Uterus (tissue), 3 donors: ENCODE measurements at regions not wholly inside any gene's neighbourhood (a gene's known extent, or its start where the extent isn't known, plus 50 kb on each side); places are given as distances from the start of the nearest gene placed in this dataset.

Experiments used
- DNase-seq, 2 donors: peaks; one replicate each; pipeline ENCODE4 v3.0.0-alpha.2; 2019 to 2020
- H3K27ac ChIP-seq, 2 donors: fragments of 200-600 bp; sonication (generic); 1 replicate in 1 of 2; 2 replicates in 1 of 2; pipeline ENCODE4 v1.5.1; 2016 to 2018
- H3K27me3 ChIP-seq, 2 donors: fragments of 200-600 bp; sonication (generic); one replicate each; pipeline ENCODE4 v1.5.1; 2018 to 2019; ENCODE audit warnings: control low read depth in 1 of 2
- H3K36me3 ChIP-seq, 2 donors: fragments of 200-600 bp; sonication (generic); one replicate each; pipeline ENCODE4 v1.5.1; 2019; ENCODE audit warnings: control low read depth in 1 of 2
- H3K4me1 ChIP-seq, 2 donors: fragments of 200-600 bp; sonication (generic); one replicate each; pipeline ENCODE4 v1.5.1; 2018 to 2019; ENCODE audit warnings: control low read depth in 1 of 2
- H3K4me3 ChIP-seq, 2 donors: fragments of 200-600 bp; sonication (generic); 1 replicate in 1 of 2; 2 replicates in 1 of 2; pipeline ENCODE4 v1.5.1; 2018 to 2019; ENCODE audit warnings: mild to moderate bottlenecking in 1 of 2
- H3K9me3 ChIP-seq, 2 donors: fragments of 200-600 bp; sonication (generic); one replicate each; pipeline ENCODE4 v1.5.1; 2019; ENCODE audit warnings: control low read depth in 1 of 2
- POLR2A ChIP-seq, 2 donors: fragments of 450-650 bp; IDR thresholded peaks; one replicate each; pipeline ENCODE4 v1.6.1; 2016; ENCODE audit warnings: antibody characterized with exemption in 2 of 2, mild to moderate bottlenecking in 1 of 2, moderate library complexity in 1 of 2
- intact Hi-C: fragments of 100-400 bp; cut with DNase I; formaldehyde crosslinking; loops from one replicate; pipeline ENCODE4 v1.15.1; 2023; ENCODE audit warnings: low total_unique reads
- TF ChIP-seq, protein P1 (sequence below), 4 experiments: fragments of 200-600 bp in 2 of 4; fragments of 450-650 bp in 2 of 4; sonication (generic) in 2 of 4; IDR thresholded peaks; one replicate each; pipeline ENCODE4 v1.5.1; 2016 to 2019; ENCODE audit warnings: antibody characterized with exemption in 4 of 4, mild to moderate bottlenecking in 2 of 4, moderate library complexity in 1 of 4
- donor health status: DM: yes; HTN: yes; CAD: no.

DNA sequence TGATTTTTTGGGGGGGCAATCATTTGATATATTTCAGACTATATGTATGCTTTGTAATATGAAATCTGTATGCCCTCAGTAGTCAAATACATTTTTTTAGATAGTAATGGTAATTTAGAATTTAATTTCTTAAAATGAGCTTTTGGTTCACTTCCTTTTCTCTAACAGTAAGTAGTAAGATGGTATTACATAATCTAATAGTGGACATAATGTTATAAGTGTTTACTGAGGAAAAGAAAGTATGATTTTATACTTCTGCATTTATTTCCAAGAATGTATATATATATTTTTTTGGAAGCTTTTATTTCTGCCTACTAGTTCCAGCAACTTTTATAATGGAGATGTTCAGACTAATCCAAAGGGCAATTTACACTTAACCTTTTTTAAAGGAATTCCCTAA lies 1450.7 kb upstream of the TENM3 start:
- Histone ChIP-seq H3K27me3 (no peaks in the 10 kb centered on the region), H3K4me1 (no peaks in the 10 kb centered on the region), H3K27ac (no peak overlapping the region), H3K9me3 (no peaks in the 10 kb centered on the region), H3K4me3 (no peak overlapping the region), H3K36me3 (no peaks in the 10 kb centered on the region)
- DNase-seq, result no peak
- no peak for TF ChIP-seq POLR2A (IDR thresholded peaks at IDR 0.05)
- TF ChIP-seq, protein P1, sequence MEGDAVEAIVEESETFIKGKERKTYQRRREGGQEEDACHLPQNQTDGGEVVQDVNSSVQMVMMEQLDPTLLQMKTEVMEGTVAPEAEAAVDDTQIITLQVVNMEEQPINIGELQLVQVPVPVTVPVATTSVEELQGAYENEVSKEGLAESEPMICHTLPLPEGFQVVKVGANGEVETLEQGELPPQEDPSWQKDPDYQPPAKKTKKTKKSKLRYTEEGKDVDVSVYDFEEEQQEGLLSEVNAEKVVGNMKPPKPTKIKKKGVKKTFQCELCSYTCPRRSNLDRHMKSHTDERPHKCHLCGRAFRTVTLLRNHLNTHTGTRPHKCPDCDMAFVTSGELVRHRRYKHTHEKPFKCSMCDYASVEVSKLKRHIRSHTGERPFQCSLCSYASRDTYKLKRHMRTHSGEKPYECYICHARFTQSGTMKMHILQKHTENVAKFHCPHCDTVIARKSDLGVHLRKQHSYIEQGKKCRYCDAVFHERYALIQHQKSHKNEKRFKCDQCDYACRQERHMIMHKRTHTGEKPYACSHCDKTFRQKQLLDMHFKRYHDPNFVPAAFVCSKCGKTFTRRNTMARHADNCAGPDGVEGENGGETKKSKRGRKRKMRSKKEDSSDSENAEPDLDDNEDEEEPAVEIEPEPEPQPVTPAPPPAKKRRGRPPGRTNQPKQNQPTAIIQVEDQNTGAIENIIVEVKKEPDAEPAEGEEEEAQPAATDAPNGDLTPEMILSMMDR (IDR thresholded peaks at IDR 0.05), result no peak
- intact Hi-C loops, result no loop called here

DNA sequence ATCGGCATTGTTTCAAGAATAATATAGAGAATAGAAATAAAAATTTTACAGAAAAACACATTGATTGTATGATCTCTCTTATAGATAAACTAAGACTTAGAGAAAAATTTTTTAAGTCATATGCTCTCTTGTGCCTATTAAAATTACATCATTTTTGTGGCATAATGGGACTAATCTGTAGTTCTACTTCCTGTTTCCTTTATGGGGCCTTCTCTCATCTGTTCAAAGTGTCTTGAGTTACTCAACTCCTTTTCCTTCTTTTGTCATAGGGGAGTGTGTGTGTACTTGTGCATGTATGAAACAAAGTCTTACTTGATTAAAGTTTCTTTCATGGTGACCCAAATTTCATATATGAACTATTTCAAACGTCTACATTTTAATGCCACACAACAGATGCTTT lies 1448.9 kb upstream of the TENM3 start:
- TF ChIP-seq, protein P1 (IDR thresholded peaks at IDR 0.05), result no peak
- TF ChIP-seq POLR2A (IDR thresholded peaks at IDR 0.05), result no peak

DNA sequence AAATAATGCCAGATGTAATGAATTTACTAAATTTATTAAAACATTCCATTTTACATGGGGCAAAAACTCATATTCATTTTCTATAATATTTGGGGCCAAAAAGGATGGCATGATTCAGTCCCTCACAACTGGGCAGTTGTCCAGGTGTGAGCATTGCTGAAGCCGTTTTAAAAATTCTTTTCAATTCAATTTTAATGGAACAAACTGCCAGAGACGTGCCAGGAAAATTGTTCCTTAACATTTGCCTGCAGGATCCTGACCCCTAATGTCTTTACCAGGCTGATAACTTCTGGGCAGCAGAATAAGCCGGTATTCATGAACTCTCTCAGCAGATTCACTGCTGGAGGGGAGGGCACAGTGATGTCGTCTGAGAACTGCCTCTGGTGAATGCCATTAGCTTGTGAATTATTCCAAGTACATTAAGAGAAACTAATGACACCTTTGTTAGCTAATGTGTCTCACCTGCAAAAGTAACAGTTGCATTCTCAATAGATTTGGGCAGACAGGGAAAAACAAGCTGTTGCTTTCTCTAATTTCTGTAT lies 1445.1 kb upstream of the TENM3 start:
- Histone ChIP-seq H3K4me1 (no peaks in the 10 kb centered on the region), H3K9me3 (no peaks in the 10 kb centered on the region), H3K27ac (no peak overlapping the region), H3K27me3 (no peaks in the 10 kb centered on the region), H3K36me3 (no peaks in the 10 kb centered on the region), H3K4me3 (no peak overlapping the region)
- TF ChIP-seq POLR2A (IDR thresholded peaks at IDR 0.05), result no peak
- TF ChIP-seq, protein P1 (IDR thresholded peaks at IDR 0.05), result no peak
- no peak for DNase-seq
- intact Hi-C loops, result no loop called here

More for the DNA sequence above, 1448.9 kb upstream of the TENM3 start:
- intact Hi-C loops, result no loop called here
- Histone ChIP-seq H3K4me1 (no peaks in the 10 kb centered on the region), H3K4me3 (no peak overlapping the region), H3K36me3 (no peaks in the 10 kb centered on the region), H3K9me3 (no peaks in the 10 kb centered on the region), H3K27me3 (no peaks in the 10 kb centered on the region), H3K27ac (no peak overlapping the region)
- no peak for DNase-seq

DNA sequence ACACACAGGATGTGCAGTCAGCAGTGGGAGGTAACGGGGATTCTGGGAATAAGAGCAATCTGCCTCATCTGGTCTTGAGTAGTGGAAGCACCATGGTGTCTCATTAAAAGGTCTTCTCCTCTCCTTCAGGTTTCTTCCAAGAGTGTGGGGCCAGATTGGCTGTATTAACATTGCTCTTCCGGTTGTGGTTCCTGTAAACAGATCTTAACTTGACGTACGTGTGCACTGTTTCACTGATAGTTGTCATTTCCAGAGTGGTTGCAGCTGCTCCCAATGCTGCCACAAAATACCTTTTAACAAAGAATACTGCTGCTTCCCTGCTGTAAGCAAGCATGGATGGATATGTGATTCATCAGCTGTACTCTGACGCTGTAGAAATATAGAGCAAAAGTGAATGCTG lies 1443.4 kb upstream of the TENM3 start:
- DNase-seq, result no peak
- Histone ChIP-seq H3K27ac (no peak overlapping the region), H3K4me1 (no peaks in the 10 kb centered on the region), H3K4me3 (no peak overlapping the region), H3K27me3 (no peaks in the 10 kb centered on the region), H3K36me3 (no peaks in the 10 kb centered on the region), H3K9me3 (no peaks in the 10 kb centered on the region)
- intact Hi-C loops, result no loop called here
- TF ChIP-seq POLR2A (IDR thresholded peaks at IDR 0.05), result no peak
- TF ChIP-seq, protein P1 (IDR thresholded peaks at IDR 0.05), result no peak

DNA sequence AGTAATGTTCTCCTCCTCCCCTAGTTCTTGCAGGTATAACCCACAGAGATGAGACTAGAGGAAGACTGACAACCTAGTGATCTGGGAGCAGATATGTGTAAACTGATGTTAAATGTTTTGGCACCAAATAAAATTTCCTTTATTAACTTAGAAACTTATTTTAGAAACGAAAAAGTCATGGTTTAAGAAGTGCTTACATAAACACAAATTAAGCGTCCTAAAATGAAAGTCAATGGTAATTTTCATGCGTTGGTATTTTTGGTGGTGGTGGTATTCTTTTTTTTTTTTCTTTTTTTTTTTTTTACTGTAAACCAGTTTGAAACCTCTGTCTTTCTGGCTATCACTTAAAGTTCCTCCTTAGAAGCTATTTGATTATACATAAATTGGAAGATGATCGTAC lies 1438.1 kb upstream of the TENM3 start:
- TF ChIP-seq, protein P1 (IDR thresholded peaks at IDR 0.05), result no peak
- TF ChIP-seq POLR2A (IDR thresholded peaks at IDR 0.05), result no peak
- Histone ChIP-seq H3K27ac (no peak overlapping the region), H3K4me3 (no peak overlapping the region), H3K4me1 (no peaks in the 10 kb centered on the region), H3K36me3 (no peaks in the 10 kb centered on the region), H3K27me3 (no peaks in the 10 kb centered on the region), H3K9me3 (no peaks in the 10 kb centered on the region)
- DNase-seq, result no peak
- intact Hi-C loops, result no loop called here
